Activated CD4-positive, alpha-beta T cell treated with anti-CD3 and anti-CD28 coated beads for 48 hours (primary cell): ENCODE measurements at regions not wholly inside any gene's neighbourhood (a gene's known extent, or its start where the extent isn't known, plus 50 kb on each side); places are given as distances from the start of the nearest gene placed in this dataset.
"Not testable (repeated sequence)": the region's sequence is repeated elsewhere in the genome, so short reads cannot be mapped to it uniquely, and the experiment has no call there.

Source experiments
- DNase-seq: peaks from one replicate; pipeline ENCODE4 v3.0.0-alpha.2; 2020

DNA sequence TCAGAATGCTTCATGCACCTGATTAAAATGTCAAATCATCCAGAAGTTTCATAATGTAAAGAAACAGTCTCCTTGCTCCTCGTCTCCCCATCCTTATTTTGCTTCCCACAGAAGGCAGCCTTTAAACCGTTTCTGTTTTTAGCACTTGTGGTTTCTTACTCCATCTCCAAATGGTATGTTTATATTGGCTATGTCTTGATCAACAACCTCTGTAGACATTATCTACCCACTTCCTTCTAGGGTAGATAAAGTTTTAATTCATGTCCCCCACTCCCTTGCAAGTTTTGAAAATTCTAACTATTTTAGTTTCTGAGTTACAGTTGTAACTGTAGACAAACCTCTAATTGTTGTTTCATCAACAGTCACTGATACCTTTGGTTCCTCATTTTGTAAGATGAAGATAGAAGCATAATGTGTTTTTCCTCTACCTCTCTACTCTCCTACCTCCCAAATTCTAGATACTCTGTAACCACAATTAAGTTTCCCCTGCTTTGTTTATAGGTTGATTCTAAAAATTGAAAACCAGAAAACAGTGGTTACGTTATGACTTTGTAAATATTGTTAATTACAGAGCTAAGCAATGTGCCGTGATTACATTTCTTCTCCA, 291.7 kb upstream of the GATB start:
- no peak for DNase-seq

DNA sequence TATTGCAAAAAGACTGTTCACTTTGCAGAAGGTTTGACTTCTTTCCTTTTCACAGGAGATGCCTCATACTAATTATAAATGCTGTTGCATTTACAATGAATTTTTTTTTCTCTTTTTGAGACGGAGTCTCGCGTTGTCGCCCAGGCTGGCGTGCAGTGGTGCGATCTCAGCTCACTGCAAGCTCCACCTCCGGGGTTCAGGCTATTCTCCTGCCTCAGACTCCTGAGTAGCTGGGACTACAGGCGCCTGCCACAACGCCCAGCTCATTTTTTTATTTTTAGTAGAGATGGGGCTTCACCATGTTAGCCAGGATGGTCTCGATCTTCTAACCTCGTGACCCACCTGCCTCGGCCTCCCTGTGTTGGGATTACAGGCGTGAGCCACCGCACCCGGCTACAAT, 290.5 kb upstream of the GATB start:
- DNase-seq = not testable (repeated sequence)

DNA sequence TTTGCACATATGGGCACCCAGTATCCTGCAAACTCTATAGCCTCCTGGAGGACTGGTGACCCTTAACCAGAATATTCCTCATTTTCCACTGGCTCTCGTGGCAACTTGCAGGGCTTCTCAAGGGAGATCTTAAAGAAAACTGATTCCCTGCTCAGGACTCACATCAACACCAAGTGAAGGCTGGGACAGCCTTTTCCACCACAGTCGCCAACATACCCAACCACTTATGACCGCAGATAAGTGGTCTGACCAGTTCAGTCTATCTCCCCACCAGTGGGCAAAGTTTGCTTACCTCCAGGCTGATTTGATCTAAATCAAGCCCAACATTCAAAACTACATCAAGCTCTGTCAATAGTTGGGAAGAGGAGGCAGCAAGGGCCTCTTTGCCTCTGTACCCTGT, 289.3 kb upstream of the GATB start:
- DNase-seq = no peak

DNA sequence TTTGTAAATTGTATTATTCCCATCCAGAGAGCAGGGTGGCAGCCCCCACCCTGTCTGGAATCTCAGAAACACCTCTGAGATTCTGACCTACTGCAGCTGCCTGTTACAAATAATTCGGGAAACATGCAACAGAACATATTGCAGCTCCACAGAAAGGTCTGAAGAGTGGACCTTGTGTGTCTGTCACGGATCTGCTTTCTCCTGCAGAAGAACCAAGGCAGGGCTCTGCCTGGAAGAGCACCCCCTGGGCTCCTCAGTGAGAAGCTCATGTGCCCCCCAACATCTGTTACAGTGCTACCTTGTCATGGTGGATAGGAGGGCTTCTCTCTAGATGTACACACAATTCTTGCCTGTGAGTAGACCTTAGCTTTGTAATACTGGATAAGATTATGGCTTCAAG, 286.6 kb upstream of the GATB start:
- DNase-seq = no peak

GRCh38 chr4:152045807-152046571, 285.2 kb upstream of the GATB start:
- peak; percentile 41 for DNase-seq

GRCh38 chr4:152045449-152045806, 284.6 kb upstream of the GATB start:
- DNase-seq = no peak

DNA sequence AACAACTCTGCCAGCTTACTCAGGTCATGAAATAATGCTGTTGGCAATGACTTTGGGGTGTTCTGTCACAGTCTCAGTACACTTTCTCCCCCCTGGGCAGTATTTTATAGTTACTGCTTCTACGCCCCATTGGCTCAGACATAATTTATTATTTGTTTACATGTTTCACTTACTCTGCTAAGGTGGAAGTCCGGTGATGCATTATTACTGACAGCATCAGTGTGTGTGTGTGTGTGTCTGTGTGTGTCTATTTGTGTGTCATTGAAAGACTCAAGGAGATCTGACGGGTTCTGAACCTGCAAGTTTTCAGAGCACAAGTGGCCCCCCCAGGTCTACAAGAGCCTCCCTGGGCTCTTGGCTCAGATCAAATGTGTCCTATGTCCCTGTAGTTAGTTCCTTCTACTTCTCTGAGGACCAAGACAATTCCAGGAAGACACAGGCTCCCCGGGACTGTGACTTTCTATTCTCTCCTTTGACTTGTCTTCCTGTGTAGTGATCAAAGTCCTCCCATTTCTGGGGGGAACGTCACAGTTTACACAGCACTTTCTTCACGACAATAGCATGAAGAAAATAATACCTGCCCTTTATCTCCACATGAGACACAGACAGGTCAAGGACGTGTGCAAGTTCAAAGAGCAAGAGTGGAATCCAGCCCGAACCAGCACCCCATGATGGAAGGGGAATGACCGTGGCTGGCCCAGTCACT, 283.7 kb upstream of the GATB start:
- DNase-seq = no peak

DNA sequence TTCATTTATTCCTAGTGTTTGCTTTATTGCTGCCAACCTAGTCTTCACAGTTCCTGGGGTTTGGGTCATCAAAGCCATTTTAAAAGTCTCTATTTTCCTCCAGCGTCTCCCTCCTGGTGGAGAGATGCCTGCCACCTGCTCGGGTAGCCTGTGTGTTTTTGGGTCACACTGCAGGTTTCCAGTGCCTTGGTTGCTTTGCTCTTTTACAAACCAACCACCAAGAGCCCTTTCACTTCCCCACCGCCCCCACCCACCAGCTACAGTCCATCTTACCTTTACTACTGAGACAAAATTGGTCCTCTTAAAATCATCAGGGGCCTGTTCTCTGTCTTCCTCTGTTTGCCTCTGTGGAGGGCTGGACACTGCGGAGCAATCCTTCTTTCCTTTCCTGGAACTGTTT, 280.5 kb upstream of the GATB start:
- DNase-seq = no peak

DNA sequence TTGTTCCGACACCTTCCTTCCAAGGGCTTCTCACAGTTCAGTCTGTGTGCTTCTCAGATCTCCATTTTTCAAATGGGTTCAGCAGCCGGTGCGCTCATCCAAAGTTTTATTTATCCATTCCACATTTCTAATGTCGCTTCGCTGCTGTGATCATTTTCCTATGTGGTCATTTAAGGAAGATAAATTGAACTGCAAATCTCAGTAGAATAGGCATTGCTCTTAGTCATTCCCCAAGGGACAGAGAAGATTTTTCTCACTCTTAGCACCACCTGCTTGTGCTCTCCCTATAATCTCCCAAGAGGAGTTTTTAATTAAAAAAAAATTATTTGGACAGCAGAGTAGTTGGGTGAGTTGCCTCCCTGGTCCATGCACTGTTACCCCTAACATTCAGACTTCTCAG, 278.9 kb upstream of the GATB start:
- DNase-seq = no peak

- DNase-seq = no peak
These were observed 278.2 kb upstream of the GATB start for GRCh38 chr4:152039023-152039481.

GRCh38 chr4:152038238-152038637, 277.4 kb upstream of the GATB start:
- no peak for DNase-seq

DNA sequence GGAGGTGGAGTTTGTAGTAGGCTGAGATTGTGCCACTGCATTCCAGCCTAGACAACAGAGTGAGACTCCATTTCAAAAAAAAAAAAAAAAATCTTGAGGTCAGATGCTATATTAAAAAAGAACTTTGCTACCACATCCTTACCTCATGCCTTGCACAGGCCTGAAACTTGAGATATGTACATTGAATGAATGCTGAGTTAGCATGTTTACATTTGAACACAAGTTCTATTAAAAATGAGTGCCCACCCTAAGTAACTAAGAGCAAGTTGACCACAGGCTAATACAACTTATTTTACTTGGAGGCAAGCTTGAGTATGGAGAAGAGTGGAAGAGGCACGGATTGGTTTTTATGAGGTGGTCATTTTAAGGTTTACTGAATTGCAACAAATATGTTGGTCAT, 276.6 kb upstream of the GATB start:
- no peak for DNase-seq

DNA sequence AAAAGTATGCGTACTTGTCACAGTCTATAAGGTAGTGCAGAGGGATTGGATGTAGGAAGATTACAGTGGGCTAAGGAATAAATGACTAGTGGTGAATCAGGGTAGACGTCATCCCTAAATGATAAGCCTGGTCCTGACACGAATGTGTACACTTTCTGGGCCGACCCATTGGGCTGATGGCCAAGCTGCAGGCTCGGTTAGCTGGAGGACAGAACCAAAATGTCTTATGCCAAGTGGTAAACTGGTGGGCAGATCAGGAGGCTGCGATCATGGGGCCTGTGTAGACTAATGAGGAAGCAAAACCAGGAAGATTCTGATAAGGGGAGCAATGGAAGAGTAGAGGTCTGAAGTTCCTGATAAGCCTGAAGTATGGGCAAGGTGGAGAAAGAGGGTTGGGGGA, 272.8 kb upstream of the GATB start:
- no peak for DNase-seq

GRCh38 chr4:152032722-152033131, 271.9 kb upstream of the GATB start:
- no peak for DNase-seq

DNA sequence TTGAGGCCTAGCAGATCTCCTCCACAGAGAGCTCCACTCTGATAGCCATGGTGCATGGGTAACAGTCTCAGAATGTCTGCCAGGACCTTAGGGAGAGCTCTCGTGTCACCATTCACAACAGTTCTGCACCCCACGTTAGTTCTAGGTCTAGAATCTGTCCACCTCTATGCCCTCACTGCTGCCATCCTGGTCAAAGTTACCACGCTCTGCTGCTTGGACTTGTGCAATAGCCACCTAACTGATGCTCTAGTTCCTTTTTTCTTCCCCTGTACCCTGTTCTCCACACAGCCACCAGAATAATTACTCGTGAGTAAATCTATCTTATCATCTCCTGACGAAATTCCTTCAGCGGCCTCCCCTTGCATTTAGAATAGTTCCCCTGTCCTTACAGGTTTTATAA, 268.8 kb upstream of the GATB start:
- DNase-seq = no peak

- no peak for DNase-seq
These were observed 267.3 kb upstream of the GATB start for GRCh38 chr4:152028131-152028530.

DNA sequence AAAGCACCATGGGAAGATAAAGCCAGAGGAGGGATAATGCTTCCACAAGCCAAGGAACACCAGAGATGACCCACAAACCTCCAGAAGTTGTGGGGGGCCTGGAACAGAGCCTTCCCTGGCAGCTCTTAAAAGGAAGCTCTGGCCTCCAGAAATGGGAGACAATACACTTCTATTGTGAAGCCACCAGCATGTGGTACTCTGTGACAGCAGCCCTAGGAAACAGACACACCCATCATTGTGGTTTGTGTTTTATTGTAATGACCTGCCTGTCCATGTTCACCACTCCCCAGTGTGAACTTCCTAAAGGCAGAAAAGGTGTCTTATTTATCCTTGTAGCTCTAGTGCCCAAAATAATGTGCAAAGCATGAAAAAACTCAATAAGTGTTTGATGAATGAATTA, 264.1 kb upstream of the GATB start:
- DNase-seq = no peak

- no peak for DNase-seq
These were observed 262.9 kb upstream of the GATB start for GRCh38 chr4:152023674-152024073.

DNA sequence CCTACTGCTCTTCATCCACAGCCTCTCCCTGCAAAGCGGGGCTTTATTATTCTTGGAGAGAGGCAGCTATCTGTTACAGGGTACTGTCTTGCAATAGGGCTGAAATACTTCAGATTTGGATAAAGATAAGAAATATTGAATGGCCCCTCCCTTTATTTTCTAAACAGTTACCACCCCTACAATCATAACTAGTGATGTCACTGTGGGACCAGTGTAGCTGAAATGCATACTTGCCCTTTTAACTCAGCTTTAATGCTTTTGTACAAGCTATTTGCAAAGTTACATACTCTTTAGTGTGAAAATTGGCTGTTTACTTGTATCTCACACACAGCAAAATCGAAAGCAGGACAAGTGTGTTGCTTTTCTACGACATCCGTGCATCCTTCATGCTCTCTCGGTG, 261.7 kb upstream of the GATB start:
- no peak for DNase-seq

GRCh38 chr4:152021788-152022438, 261.1 kb upstream of the GATB start:
- DNase-seq = no peak

DNA sequence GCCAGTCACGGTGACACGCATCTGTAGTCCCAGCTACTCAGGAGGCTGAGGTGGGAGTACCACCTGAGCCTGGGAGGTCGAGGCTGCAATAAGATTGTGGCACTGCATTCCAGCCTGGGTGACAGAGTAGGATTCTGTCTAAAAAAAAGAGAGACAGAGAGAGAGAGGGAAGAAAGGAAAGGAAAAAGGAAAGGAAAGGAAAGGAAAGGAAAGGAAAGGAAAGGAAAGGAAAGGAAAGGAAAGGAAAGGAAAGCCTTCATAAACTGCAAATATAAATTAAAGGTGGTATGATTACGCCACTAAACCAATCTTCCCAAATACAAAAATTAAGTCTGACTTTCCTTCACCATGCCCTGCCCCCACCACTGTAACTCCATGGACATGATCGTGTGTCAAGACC, 259.3 kb upstream of the GATB start:
- DNase-seq = no peak

- no peak for DNase-seq
These were observed 255.5 kb upstream of the GATB start for GRCh38 chr4:152016303-152016620.

GRCh38 chr4:152015597-152016302, 254.9 kb upstream of the GATB start:
- no peak for DNase-seq
